ENCODE measurements at regions not wholly inside any gene's neighbourhood (a gene's known extent, or its start where the extent isn't known, plus 50 kb on each side); places are given as distances from the start of the nearest gene placed in this dataset.

GRCh38 chr9:103707181-103707580 lies 386.9 kb upstream of the SMC2 start:
- Histone ChIP-seq H2AFZ (ENCODE audit: control insufficient read depth, low read length) (no peak overlapping the region), H3K9me1 (ENCODE audit: control insufficient read depth, extremely low read depth, insufficient read depth, low read length) (no peaks in the 10 kb centered on the region), H3K27ac (ENCODE audit: control insufficient read depth, insufficient read depth, low read length) (no peak overlapping the region), H3K9ac (ENCODE audit: control insufficient read depth, extremely low read depth, insufficient read depth, low read length) (no peak overlapping the region), H3K4me2 (ENCODE audit: control insufficient read depth, extremely low read depth, insufficient read depth, low read depth, low read length) (no peak overlapping the region), H3K4me3 (ENCODE audit: control insufficient read depth in 2 of 3, extremely low read depth in 1 of 3, insufficient read depth in 2 of 3, low read depth in 1 of 3, low read length in 3 of 3) (no peak overlapping the region), H3K9me3 (ENCODE audit: control insufficient read depth, low read depth, low read length) (no peaks in the 10 kb centered on the region), H3K27me3 (ENCODE audit: control insufficient read depth, extremely low read depth, insufficient read depth, low read length) (no peaks in the 10 kb centered on the region), H4K20me1 (ENCODE audit: control insufficient read depth, extremely low read depth, insufficient read depth, low read length) (no peaks in the 10 kb centered on the region), H3K79me2 (ENCODE audit: control insufficient read depth, insufficient read depth, low read length) (no peaks in the 10 kb centered on the region), H3K36me3 (ENCODE audit: control insufficient read depth in 2 of 2, extremely low read depth in 1 of 2, insufficient read depth in 2 of 2, low read length in 2 of 2) (no peaks in the 10 kb centered on the region), H3K4me1 (ENCODE audit: control insufficient read depth, extremely low read depth, insufficient read depth, low read length) (no peaks in the 10 kb centered on the region)
- FAIRE-seq (no peak), DNase-seq (ENCODE audit: low read depth, low spot score) (no peak)
- dilution Hi-C loops (cut with MboI; ENCODE audit: extremely low pct_ligation_motif_present, low sequenced_read_pairs): no loop called here
- TF ChIP-seq CTCF (optimal IDR thresholded peaks at IDR 0.05 in 1 of 3, IDR thresholded peaks at IDR 0.05 in 1 of 3, conservative IDR thresholded peaks at IDR 0.05 in 1 of 3; ENCODE audit: extremely low read depth in 1 of 3, insufficient read depth in 2 of 3, low read length in 3 of 3) (no peak), EZH2 (IDR thresholded peaks at IDR 0.05; ENCODE audit: low read length) (no peak)

GRCh38 chr9:103709366-103709765 lies 384.7 kb upstream of the SMC2 start:
- Histone ChIP-seq H3K79me2 (ENCODE audit: control insufficient read depth, insufficient read depth, low read length) (no peaks in the 10 kb centered on the region), H3K9ac (ENCODE audit: control insufficient read depth, extremely low read depth, insufficient read depth, low read length) (no peak overlapping the region), H3K4me2 (ENCODE audit: control insufficient read depth, extremely low read depth, insufficient read depth, low read depth, low read length) (no peak overlapping the region), H3K36me3 (ENCODE audit: control insufficient read depth in 2 of 2, extremely low read depth in 1 of 2, insufficient read depth in 2 of 2, low read length in 2 of 2) (no peaks in the 10 kb centered on the region), H3K27ac (ENCODE audit: control insufficient read depth, insufficient read depth, low read length) (no peak overlapping the region), H3K9me1 (ENCODE audit: control insufficient read depth, extremely low read depth, insufficient read depth, low read length) (no peaks in the 10 kb centered on the region), H2AFZ (ENCODE audit: control insufficient read depth, low read length) (no peak overlapping the region), H3K4me1 (ENCODE audit: control insufficient read depth, extremely low read depth, insufficient read depth, low read length) (no peaks in the 10 kb centered on the region), H4K20me1 (ENCODE audit: control insufficient read depth, extremely low read depth, insufficient read depth, low read length) (no peaks in the 10 kb centered on the region), H3K27me3 (ENCODE audit: control insufficient read depth, extremely low read depth, insufficient read depth, low read length) (no peaks in the 10 kb centered on the region), H3K9me3 (ENCODE audit: control insufficient read depth, low read depth, low read length) (no peaks in the 10 kb centered on the region), H3K4me3 (ENCODE audit: control insufficient read depth in 2 of 3, extremely low read depth in 1 of 3, insufficient read depth in 2 of 3, low read depth in 1 of 3, low read length in 3 of 3) (no peak overlapping the region)
- dilution Hi-C loops (cut with MboI; ENCODE audit: extremely low pct_ligation_motif_present, low sequenced_read_pairs): no loop called here
- DNase-seq (ENCODE audit: low read depth, low spot score): no peak
- FAIRE-seq: no peak
- TF ChIP-seq EZH2 (IDR thresholded peaks at IDR 0.05; ENCODE audit: low read length) (no peak), CTCF (optimal IDR thresholded peaks at IDR 0.05 in 1 of 3, IDR thresholded peaks at IDR 0.05 in 1 of 3, conservative IDR thresholded peaks at IDR 0.05 in 1 of 3; ENCODE audit: extremely low read depth in 1 of 3, insufficient read depth in 2 of 3, low read length in 3 of 3) (no peak)

Measured in keratinocyte (primary cell).